GM12864 (cell line): ENCODE measurements at regions not wholly inside any gene's neighbourhood (a gene's known extent, or its start where the extent isn't known, plus 50 kb on each side); places are given as distances from the start of the nearest gene placed in this dataset.

ENCODE experiments used
- DNase-seq: peaks from one replicate; pipeline ENCODE4 v3.0.0-alpha.2; 2011; ENCODE audit warnings: low read depth
- H3K4me3 ChIP-seq: 2 replicates; pipeline ENCODE4 v1.5.1; 2011; ENCODE audit warnings: mild to moderate bottlenecking, low read depth, low read length, control low read depth
- TF ChIP-seq, protein P1 (sequence below): IDR thresholded peaks from 2 replicates; pipeline ENCODE4 v1.5.1; 2011; ENCODE audit warnings: low read depth, mild to moderate bottlenecking, moderate library complexity, low read length, control low read depth, inconsistent platforms; ENCODE audit errors: missing control alignments

DNA sequence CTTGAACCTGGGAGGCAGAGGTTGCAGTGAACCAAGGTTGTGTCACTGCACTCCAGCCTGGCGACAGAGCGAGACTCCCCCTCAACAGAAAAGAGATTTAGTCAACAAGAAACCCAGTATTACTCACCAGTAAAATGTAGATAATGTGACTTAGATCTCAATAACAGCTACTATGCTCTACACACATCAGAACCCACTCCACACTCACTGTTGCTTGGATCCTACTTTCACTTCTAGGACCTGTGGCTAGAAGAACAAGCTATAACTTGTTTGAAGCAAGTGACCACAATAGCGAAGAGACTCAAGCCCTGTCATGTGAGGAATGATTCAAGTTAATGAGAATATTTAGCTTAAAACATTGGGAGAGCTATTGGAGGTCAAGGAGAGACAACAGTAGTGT is 100.7 kb downstream of the ANXA2 start:
- no peak for DNase-seq
- no peak overlapping the region for H3K4me3 ChIP-seq
- TF ChIP-seq, protein P1, sequence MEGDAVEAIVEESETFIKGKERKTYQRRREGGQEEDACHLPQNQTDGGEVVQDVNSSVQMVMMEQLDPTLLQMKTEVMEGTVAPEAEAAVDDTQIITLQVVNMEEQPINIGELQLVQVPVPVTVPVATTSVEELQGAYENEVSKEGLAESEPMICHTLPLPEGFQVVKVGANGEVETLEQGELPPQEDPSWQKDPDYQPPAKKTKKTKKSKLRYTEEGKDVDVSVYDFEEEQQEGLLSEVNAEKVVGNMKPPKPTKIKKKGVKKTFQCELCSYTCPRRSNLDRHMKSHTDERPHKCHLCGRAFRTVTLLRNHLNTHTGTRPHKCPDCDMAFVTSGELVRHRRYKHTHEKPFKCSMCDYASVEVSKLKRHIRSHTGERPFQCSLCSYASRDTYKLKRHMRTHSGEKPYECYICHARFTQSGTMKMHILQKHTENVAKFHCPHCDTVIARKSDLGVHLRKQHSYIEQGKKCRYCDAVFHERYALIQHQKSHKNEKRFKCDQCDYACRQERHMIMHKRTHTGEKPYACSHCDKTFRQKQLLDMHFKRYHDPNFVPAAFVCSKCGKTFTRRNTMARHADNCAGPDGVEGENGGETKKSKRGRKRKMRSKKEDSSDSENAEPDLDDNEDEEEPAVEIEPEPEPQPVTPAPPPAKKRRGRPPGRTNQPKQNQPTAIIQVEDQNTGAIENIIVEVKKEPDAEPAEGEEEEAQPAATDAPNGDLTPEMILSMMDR = no peak
